ENCODE measurements at regions not wholly inside any gene's neighbourhood (a gene's known extent, or its start where the extent isn't known, plus 50 kb on each side); places are given as distances from the start of the nearest gene placed in this dataset.

- no peak overlapping the region for H3K4me3 ChIP-seq (ENCODE audit: low read length)
- H3K9me2 ChIP-seq (ENCODE audit: insufficient read depth, low read length), result no peaks in the 10 kb centered on the region
These were observed 1121.9 kb downstream of the CDH8 start for GRCh38 chr16:60914334-60914733.

GRCh38 chr16:60907645-60908044 lies 1128.6 kb downstream of the CDH8 start:
- Histone ChIP-seq H3K79me2 (replicated peaks; ENCODE audit: insufficient read depth, low read length) (no peaks in the 10 kb centered on the region), H3K9ac (ENCODE audit: low read length) (no peak overlapping the region), H3K27ac (ENCODE audit: low read length) (no peak overlapping the region), H3K36me3 (ENCODE audit: insufficient read depth, low read length) (no peaks in the 10 kb centered on the region), H3K4me3 (ENCODE audit: low read length) (no peak overlapping the region), H4K20me1 (ENCODE audit: insufficient read depth) (no peaks in the 10 kb centered on the region), H2AFZ (ENCODE audit: low read depth, low read length) (no peak overlapping the region), H3F3A (ENCODE audit: insufficient read depth, low read length, poor library complexity, severe bottlenecking) (no peaks in the 10 kb centered on the region), H3K4me2 (ENCODE audit: low read length) (no peak overlapping the region), H3K27me3 (ENCODE audit: insufficient read depth, low read depth, low read length) (no peaks in the 10 kb centered on the region), H3K9me2 (ENCODE audit: insufficient read depth, low read length) (no peaks in the 10 kb centered on the region), H3K9me3 (ENCODE audit: low read length) (no peaks in the 10 kb centered on the region)
- TF ChIP-seq EP300 (conservative IDR thresholded peaks at IDR 0.05; ENCODE audit: poor library complexity, severe bottlenecking) (no peak), RAD21 (conservative IDR thresholded peaks at IDR 0.05) (no peak)

More at GRCh38 chr16:60914334-60914733, 1121.9 kb downstream of the CDH8 start:
- TF ChIP-seq EZH2 (IDR thresholded peaks at IDR 0.05; ENCODE audit: borderline replicate concordance, insufficient read depth, low read length, poor library complexity, severe bottlenecking) (no peak), SMC3 (conservative IDR thresholded peaks at IDR 0.05; ENCODE audit: poor library complexity) (no peak), REST (IDR thresholded peaks at IDR 0.05; ENCODE audit: borderline replicate concordance) (no peak), POLR2AphosphoS5 (IDR thresholded peaks at IDR 0.05) (no peak), EP300 (conservative IDR thresholded peaks at IDR 0.05; ENCODE audit: poor library complexity, severe bottlenecking) (no peak), CTCF (IDR thresholded peaks at IDR 0.05; ENCODE audit: poor library complexity, severe bottlenecking) (no peak), TAF1 (IDR thresholded peaks at IDR 0.05; ENCODE audit: low read depth) (no peak), MXI1 (conservative IDR thresholded peaks at IDR 0.05; ENCODE audit: poor library complexity, severe bottlenecking) (no peak), RAD21 (conservative IDR thresholded peaks at IDR 0.05) (no peak)
- Histone ChIP-seq H3K4me2 (ENCODE audit: low read length) (no peak overlapping the region), H3K9ac (ENCODE audit: low read length) (no peak overlapping the region), H3K9me3 (ENCODE audit: low read length) (no peaks in the 10 kb centered on the region), H2AFZ (ENCODE audit: low read depth, low read length) (no peak overlapping the region), H3K27me3 (ENCODE audit: insufficient read depth, low read depth, low read length) (no peaks in the 10 kb centered on the region), H3F3A (ENCODE audit: insufficient read depth, low read length, poor library complexity, severe bottlenecking) (no peaks in the 10 kb centered on the region), H3K79me2 (replicated peaks; ENCODE audit: insufficient read depth, low read length) (no peaks in the 10 kb centered on the region), H3K27ac (ENCODE audit: low read length) (no peak overlapping the region), H4K20me1 (ENCODE audit: insufficient read depth) (no peaks in the 10 kb centered on the region), H3K36me3 (ENCODE audit: insufficient read depth, low read length) (no peaks in the 10 kb centered on the region)

DNA sequence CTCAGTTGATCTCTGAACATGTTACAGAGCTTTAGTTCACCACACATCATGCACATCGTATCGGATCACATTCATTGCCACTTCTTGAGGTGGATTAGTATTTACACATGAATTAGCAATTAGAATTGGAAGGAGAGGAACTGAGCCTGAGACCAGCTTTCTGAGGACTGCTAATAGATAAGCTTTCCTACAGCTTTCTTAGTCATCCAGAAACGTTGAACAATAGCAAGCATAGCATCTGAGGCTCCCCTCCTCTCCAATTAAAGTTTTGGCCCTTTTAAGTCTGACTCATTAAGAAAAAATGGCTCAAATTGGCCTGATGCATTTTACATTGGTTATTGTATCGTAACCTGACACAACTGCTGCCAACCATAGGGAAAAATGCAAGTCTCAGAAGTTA lies 1130.4 kb downstream of the CDH8 start:
- Histone ChIP-seq H3K36me3 (ENCODE audit: insufficient read depth, low read length) (no peaks in the 10 kb centered on the region), H3K9me2 (ENCODE audit: insufficient read depth, low read length) (no peaks in the 10 kb centered on the region), H3K27ac (ENCODE audit: low read length) (no peak overlapping the region), H3K27me3 (ENCODE audit: insufficient read depth, low read depth, low read length) (no peaks in the 10 kb centered on the region), H3K79me2 (replicated peaks; ENCODE audit: insufficient read depth, low read length) (no peaks in the 10 kb centered on the region), H3K4me2 (ENCODE audit: low read length) (no peak overlapping the region), H2AFZ (ENCODE audit: low read depth, low read length) (no peak overlapping the region), H3K9ac (ENCODE audit: low read length) (no peak overlapping the region), H4K20me1 (ENCODE audit: insufficient read depth) (no peaks in the 10 kb centered on the region), H3K9me3 (ENCODE audit: low read length) (no peaks in the 10 kb centered on the region), H3F3A (ENCODE audit: insufficient read depth, low read length, poor library complexity, severe bottlenecking) (no peaks in the 10 kb centered on the region), H3K4me3 (ENCODE audit: low read length) (no peak overlapping the region)
- TF ChIP-seq MXI1 (conservative IDR thresholded peaks at IDR 0.05; ENCODE audit: poor library complexity, severe bottlenecking) (no peak), SMC3 (conservative IDR thresholded peaks at IDR 0.05; ENCODE audit: poor library complexity) (no peak), RAD21 (conservative IDR thresholded peaks at IDR 0.05) (no peak), EP300 (conservative IDR thresholded peaks at IDR 0.05; ENCODE audit: poor library complexity, severe bottlenecking) (no peak), TAF1 (IDR thresholded peaks at IDR 0.05; ENCODE audit: low read depth) (no peak), REST (IDR thresholded peaks at IDR 0.05; ENCODE audit: borderline replicate concordance) (no peak), CTCF (IDR thresholded peaks at IDR 0.05; ENCODE audit: poor library complexity, severe bottlenecking) (no peak), EZH2 (IDR thresholded peaks at IDR 0.05; ENCODE audit: borderline replicate concordance, insufficient read depth, low read length, poor library complexity, severe bottlenecking) (no peak), POLR2AphosphoS5 (IDR thresholded peaks at IDR 0.05) (no peak)

Measured in neural cell (in vitro differentiated cells).